Medulla oblongata (tissue), 1 donor: ENCODE measurements at regions not wholly inside any gene's neighbourhood (a gene's known extent, or its start where the extent isn't known, plus 50 kb on each side); places are given as distances from the start of the nearest gene placed in this dataset.

Source experiments
- DNase-seq: peaks from one replicate; pipeline ENCODE4 v3.0.0-alpha.2; 2015; ENCODE audit errors: extremely low spot score

DNA sequence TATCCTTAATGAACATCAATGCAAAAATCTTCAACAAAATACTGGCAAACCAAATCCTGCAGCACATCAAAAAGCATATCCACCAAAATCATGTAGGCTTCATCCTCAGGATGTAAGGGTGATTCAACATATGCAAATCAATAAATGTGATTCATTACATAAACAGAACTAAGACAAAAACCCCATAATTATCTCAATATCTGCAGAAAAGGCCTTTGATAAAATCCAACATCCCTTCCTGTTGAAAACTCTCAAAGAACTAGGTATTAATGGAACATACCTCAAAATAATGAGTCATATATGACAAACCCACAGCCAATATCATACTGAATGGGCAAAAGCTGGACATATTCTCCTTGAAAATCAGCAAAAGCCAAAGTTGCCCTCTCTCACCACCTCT lies 54.6 kb upstream of the DEPDC1 start:
- DNase-seq = no peak

DNA sequence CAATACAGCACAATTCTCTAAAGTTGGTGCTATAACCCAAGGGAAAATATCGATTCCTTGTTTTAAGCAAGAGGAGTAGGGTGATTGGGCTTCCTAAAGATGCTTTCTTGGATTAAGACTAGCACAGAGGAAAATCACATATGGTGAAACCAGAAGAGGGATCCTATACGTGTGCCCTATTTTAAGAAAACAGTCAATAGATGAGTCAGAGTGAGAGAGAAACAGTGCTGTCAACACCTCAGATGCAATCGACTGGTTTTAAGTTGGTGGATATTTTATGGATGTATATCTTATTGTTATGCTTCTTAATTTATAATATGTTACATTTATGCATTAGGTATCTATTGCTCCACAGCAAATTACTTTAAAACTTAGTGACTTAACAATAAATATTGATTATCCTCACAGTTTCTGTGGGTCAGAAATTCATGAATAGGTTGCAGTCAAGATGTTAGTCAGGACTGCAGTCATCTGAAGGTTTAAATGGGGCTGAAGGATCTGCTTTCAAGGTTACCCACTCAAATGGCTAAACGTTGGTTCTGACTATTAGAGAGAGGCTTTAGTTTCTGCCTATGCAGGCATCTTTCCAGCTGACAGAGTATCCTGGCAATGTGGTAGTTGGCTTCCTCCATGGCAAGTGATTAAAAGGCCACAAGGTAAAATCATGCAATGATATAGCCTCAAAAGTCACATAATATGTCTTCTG lies 61.6 kb upstream of the DEPDC1 start:
- no peak for DNase-seq

DNA sequence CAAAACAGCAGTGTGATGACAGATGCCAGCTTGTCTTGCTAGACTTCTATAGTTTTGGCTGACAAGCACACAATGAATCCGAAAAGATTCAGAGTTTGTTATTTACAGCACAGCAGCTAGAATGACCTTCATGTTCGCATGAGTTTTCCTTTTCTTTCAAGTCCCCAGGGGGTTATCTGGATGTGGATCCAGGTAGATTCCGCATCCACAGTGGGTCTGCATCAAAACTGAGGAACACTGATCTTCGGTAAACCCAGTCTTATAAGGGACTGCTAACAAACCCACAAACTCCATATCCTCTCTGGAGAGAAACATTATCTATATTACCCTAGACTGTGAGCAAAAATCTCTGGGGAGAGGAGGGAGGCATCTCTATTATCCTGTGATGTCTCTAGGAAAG lies 69.0 kb upstream of the DEPDC1 start:
- no peak for DNase-seq

DNA sequence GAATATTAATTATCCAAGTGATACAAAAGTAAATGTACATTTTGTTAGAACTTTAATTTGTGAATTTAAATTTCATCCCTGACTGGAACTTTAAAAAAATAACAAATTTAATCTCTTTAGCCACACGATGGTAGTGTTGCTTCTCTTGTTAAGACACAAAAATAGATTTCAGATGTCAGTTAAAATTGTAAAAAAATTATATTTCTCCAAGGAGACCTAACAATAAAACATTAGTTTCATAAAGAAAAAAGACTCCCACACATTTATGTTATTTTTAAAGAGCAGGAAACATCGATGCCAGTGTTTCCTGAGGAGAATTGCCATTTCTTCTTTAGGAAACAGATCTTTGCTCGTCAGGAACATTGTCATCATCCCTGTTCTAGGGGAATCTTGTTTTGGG lies 74.0 kb upstream of the DEPDC1 start:
- no peak for DNase-seq

DNA sequence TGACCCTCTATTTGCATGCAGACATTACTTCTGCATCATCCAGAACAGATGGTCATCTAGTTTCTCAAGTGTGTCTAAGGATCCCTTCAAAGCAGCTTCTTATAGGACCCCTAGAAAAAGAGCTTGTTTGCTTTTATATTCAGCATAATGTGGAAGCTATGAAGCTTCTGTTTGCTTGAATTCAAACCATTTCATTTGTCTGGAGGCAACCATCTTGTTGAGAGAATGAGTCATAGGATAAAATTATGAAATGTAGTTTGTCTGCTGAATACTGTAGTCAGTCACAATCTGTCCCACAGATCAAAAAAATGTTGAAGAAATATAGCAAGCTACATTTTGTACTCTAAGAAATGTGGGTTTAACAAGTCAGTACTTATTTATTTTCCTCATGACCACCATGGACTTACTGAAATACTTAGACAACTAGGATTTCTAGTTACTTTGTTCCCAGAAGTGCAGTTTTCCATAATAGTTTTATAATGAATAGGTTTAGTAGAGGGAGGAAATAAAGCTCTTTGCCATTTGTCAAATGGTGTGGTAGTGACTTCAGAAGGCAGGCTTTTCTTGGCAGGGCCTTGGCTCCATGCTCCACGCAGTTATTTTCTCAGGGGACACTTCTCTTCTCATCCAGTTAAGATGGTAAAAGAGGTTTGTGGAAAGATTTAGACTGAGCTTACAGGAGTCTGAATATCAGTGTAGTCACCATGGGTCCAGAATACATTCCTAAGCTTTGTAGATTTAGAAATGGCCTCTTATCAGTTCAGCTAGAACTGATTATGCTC lies 74.8 kb upstream of the DEPDC1 start:
- no peak for DNase-seq

DNA sequence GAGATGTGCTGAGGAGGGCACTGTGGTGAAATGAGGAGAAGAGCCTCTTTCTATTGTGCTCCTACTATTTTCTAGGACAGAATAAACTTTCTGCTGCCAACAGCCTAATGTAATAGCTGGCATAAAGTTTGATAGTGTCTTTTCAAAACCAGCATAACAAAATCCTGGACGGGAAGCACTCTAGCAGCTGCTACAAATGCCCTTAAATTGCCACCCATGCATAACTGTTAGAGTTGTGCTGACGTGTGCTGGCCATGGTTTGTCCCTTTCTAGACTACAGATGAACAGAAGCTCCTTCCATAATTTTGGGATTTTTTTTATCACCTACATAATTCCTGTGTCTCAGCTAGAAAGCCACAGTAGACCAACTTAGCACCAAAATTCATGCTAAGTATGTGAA lies 88.5 kb upstream of the DEPDC1 start:
- DNase-seq = no peak

DNA sequence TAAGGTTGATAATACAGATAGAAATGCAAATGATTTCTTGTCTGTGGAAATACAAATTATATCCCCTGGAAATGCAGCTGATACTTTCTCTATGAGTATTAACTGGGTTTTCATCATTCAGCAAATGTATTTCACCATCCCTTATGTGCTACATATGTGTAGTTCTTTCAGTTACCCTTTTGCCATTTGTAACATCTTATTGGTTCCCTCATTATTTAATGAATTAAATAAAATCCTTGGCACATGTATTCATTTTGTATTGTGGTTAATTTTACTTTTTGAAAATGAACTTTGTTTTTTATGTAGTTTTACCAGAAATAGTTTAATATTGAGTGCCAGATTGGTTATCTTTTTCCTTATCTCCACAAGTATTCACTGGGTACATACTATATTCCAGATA lies 89.9 kb upstream of the DEPDC1 start:
- no peak for DNase-seq

DNA sequence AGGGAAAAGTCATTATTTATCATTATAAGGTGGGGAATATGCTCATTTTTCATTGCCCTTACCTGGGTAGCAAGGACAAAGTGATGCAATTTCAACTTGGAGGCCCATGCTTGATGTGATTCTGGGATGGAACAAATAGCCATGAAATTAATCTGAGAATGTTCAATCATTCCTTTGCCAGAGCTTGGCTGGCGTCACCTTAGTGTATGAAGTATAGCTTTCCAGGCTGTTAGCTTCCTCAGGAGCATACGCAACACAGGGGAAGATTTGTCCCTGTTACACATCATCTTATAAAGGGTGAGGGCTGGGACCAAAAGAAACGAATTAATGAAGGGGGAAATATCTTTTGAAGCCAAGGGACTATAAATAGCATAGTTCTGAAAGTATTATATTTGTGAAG lies 91.4 kb upstream of the DEPDC1 start:
- DNase-seq = no peak

DNA sequence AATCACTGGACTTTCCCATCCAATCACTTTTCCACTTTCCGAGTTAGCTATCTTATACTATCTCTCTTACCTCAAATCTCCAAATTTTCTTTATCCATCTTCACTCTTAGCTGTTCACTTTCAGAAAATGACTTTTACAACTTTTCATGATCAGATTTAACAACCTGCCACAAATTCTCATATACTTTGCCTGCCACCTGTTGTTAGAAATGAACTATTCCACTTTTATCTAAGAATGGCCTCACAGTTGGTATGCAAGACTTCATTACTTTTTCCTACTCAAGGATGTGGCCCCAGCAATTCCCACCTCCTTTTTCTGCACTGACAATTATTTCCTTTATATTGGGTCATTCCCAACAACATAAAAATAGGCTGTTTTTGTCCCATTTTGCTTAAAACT lies 93.6 kb upstream of the DEPDC1 start:
- no peak for DNase-seq

DNA sequence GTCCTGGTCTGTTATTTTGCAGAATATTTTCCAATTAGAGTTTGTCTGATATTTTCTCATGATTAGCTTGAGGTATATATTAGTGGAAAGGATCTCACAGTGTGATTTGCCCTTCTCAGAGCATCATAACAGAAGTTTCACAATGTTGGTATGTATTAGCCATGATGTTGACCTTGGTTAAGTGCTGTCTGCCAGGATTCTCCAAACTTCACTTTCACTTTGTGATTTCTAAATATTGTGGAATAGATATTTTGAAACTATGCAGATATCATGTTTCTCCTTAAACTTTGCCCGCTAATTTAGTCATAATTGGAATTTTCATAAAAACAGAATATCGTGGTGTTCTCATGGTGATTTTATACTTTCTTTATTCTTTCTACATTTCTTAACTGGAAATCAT lies 98.0 kb upstream of the DEPDC1 start:
- no peak for DNase-seq

DNA sequence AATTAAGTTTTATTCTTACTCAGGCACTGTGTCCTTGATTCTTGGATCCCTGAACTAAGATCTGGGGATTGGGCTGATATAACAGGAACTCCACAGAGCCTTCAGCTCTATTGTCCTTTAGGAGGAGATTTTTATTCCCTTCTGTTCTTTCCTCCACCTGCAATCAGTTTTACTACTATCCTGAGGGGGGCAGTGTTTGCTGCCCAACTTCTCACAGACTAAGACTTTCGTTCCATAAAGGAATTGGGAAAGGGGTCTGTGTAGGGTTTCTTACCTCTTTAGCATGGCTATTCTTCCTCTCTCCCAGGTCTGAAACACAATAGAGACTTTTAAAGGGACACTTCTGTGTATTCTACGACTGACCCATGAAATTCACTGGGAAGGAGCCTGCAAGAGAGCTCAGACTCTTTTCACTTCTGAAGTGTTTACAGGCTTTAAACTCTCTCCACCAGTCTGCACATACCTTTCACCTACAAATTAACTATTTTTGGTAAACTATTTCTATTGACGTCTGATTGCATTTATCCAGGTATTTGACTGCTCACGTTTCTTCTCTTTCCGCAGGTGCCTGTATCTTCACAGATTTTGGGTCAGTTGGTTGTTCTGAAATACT lies 103.3 kb upstream of the DEPDC1 start:
- DNase-seq = peak; percentile 6

DNA sequence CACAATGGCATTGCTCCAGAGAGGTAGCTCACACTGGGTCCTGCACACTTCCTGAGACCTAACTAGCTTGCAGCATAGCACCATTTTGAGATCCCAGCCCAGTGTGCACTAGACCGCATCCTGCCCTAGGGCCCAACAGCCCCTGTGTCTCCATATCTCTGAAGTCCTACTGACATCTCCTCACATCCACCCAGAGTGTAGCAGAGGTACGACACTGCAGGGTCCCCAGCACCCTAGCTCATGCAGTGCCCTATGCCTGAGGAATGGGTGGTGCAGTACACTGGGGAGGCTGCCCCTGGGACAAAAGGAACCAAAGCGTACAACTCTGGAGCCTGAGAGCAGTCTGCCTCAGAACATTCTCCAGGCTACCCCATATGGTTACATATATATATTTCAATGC lies 111.4 kb upstream of the DEPDC1 start:
- no peak for DNase-seq

DNA sequence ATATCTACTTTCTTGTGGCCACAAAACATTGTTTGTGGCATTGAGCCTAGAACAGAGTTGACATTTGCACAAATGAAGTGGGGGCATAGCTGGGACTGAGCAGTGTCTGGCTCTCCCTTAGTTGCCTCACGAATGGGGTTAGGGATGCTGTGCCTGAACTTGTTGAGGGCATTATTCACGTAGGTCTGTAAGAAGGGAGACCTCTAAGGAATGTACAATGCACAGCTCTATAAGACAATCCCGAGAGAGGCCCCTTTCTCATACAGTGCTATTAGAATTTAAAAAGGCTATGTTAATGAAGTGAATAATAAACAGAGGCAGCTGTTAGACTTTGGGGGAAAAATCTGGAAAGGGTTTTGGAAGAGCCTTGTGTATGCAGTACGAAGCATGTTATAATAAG lies 118.4 kb upstream of the DEPDC1 start:
- no peak for DNase-seq

DNA sequence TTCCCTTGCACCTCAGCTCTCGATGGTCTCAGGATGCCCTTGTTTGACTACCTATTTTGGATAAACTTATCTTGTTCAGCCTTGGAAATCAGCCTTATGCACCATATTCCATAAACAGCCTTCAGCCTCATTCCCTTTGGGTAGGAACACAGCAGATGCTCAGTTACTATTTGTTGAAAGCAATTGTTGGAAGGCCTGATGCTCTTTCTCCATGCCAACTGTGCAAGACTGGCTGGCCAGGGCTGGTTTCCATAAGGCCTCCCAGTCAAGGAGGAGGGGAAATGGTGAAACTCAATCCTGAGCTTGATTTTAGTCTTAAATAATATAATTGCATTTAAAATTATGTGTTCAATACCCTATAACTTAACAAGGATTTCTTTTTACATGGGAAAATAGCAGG lies 121.1 kb upstream of the DEPDC1 start:
- DNase-seq = no peak

DNA sequence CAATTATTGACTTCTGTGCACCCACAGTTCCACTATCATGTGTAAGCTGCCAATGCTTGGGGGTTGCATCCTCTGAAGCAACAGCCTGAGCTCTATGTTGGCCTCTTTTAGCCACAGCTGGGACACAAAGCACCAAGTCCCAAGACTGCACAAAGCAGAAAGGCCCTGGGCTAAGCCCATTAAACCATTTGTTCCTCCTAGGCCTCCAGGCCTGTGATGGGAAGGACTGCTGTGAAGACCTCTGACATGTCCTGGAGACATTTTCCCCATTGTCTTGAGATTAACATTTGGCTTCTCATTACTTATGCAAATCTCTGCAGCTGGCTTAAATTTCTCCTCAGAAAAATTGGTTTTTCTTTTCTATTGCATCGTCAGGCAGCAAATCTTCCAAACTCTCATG lies 123.7 kb upstream of the DEPDC1 start:
- no peak for DNase-seq

DNA sequence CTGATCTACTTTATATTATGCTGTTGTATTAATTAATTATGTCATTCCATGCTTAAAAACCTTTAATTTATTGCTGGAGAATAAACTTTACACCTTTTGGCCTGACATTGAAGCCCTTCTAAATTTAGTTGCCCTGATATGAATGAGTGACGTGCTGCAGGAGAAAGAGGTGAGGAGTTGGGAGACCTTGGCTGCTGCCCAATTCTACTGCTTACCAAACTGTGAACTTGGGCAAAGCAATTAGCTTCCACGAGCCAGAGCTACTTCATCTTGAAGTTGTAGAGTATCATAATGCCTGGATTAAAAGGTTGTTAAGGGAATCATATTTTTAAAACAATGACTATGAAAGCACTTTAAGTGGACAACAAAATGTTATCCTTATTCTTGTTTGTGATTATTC lies 126.8 kb upstream of the DEPDC1 start:
- DNase-seq = no peak

DNA sequence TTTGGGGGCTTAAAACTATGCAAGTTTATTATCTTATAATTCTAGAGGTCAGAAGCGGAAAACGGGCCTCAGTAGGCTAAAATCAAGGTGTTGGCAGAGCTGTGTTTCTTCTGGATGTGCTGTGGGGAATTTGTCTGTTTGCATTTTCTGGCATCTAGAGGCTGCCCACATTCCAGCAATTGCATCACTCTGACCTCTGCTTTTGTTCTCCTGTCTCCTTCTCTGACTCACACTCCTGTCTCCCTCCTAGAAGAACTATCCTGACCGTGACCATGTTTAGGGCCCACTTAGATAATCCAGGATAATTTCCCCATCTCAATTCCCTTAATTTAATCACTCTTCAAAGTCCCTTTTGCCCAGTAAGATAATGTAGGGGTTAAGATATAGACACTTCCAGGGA lies 127.4 kb upstream of the DEPDC1 start:
- DNase-seq = no peak

DNA sequence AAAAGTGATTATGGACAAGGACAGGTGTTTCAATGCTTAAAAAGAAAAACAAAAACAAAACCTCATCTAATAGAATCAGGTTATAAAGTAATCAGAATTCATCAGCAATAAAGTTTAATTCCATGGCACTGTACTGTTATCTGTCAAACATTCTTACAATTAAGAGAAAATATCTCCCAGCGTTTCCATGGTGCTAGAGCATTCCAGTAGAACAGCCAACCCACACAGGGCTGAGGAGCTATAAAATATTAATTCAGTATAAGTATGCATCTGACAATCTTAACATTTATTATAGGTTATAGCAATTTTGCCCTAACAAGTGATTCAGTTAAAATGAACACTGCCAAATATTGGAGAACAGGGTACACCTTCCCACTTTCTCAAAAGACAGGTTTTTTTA lies 128.7 kb upstream of the DEPDC1 start:
- DNase-seq = no peak

DNA sequence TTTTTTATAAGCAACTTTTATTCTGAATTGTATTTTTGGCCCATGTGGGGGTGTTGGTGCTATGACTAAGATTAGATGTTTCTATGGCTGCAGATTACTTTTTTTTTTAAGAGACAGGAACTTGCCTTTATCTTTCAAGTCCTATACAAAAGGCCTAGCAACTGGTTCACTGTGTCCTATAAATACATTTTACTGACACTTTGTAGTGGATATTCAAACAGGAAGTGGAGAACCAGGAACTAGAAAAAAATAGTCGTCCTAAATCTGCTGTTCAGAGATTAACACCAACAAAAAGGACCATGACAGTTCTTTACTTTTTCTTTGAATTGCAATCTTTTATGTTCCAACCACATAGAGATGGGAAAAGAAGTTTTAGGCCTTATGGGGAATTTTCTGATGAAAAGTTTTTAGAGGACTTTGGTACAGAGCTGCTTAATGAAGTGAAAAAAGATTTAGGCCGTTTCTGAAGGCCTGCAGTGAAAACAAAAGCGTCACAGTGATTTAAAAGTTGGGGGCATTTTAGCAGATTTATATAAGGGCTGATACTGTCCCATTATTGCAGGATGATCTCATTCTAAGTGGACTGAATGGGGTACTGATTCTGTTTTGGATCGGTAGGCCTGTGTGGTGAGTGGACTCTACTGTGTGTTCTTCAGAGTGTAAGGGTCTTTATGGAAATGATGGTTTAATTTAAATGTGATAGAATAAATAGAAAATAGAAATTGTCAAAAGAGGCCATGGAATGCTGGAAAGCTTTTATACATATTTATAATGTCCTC lies 136.4 kb upstream of the DEPDC1 start:
- DNase-seq = no peak

DNA sequence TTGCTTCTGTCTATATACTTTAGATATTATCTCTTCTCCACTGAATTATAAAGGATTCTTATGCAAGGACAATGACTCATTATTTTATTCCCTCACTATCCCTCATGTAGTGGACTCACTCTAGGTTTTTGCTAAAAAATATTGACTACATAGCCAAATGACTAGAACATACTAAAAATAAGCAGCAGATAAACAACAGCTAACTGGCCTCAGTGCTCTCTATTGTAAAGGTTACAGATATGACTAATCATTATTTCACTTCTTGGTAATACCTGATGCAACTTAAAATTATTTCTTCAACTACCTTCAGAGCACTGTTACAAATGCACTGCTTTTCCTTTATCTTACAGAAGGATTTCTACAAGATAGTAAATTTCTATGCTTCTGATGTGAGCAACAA lies 147.6 kb upstream of the DEPDC1 start:
- DNase-seq = no peak

DNA sequence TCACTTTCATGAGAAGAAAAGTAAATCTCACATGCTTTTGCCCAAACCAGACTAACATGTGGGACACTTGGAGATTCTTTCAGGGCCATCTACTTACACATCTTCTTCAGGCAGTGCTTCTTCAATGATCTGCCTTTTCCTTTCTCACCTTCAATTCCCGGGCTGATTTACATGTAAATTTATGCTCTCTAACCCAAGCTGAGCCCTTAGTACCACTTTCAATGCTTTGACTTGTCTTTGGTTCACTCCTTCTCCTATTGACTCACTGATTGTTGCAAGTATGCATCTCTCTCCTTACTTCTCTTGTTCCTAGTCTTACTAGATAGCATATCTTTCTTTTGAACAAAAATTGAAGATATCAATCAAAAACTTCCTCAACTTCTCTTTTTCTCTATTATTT lies 154.2 kb upstream of the DEPDC1 start:
- no peak for DNase-seq

DNA sequence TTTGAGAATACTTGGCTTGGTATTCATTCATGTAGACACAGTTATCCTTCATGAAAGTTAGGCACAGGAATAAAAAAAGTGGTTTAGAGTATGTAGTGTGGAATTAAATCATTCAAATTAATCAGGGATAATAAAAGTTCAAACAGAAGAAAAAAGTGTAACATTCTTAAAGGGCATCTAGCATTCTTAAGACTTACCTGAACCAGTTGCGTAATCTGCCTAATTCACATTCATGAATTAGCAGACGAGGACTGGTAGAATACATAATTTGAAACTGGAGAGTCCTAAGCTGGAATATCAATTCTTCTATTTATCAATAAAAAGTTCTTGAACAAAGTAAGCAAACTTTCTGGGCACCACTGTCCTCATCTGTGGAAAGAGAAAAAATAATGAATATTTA lies 157.0 kb upstream of the DEPDC1 start:
- no peak for DNase-seq

DNA sequence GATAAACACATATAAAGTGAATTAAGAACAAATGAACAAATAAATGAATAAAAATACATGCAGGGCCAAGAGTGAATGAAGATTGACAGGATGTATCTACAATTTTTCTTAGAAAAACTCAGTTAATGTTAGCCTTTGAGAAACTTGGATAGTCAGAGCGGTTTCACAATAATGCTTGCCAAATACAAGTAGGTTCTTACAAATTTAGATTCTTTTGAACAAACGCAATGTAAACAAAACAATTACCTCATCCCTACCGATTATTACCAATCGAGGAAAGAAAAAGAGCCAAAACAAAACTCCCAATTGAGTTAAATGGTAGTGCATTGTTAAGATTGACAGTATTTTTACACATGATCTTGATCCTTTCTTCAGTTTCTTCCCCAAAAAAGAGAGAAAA lies 176.9 kb upstream of the DEPDC1 start:
- no peak for DNase-seq
